Neural crest cell (in vitro differentiated cells): ENCODE measurements at regions not wholly inside any gene's neighbourhood (a gene's known extent, or its start where the extent isn't known, plus 50 kb on each side); places are given as distances from the start of the nearest gene placed in this dataset.

Experiments used
- DNase-seq: peaks from one replicate; pipeline ENCODE4 v3.0.0; 2021; ENCODE audit warnings: low read depth, mixed read lengths, low spot score
- H3K27ac Mint-ChIP-seq: one replicate; pipeline ENCODE4 v1.8.0; 2021; ENCODE audit warnings: mild to moderate bottlenecking, mixed read lengths; ENCODE audit not compliant: unreplicated experiment
- H3K27me3 Mint-ChIP-seq: 2 replicates; pipeline ENCODE4 v1.8.0; 2021; ENCODE audit warnings: low read depth, mild to moderate bottlenecking, mixed read lengths
- H3K36me3 Mint-ChIP-seq: 2 replicates; pipeline ENCODE4 v1.8.0; 2021; ENCODE audit warnings: low read depth, mild to moderate bottlenecking, mixed read lengths
- H3K4me1 Mint-ChIP-seq: 2 replicates; pipeline ENCODE4 v1.8.0; 2021; ENCODE audit warnings: mixed read lengths
- H3K4me3 Mint-ChIP-seq: one replicate; pipeline ENCODE4 v1.8.0; 2021; ENCODE audit warnings: mild to moderate bottlenecking, mixed read lengths
- H3K9me3 Mint-ChIP-seq: 2 replicates; pipeline ENCODE4 v1.8.0; 2021; ENCODE audit warnings: mixed read lengths
- TF ChIP-seq, protein P1 (sequence below): fragments of 200-600 bp; sonication (generic); conservative IDR thresholded peaks from 2 replicates; pipeline ENCODE4 v1.5.0; 2021; ENCODE audit warnings: antibody characterized with exemption, mild to moderate bottlenecking

DNA sequence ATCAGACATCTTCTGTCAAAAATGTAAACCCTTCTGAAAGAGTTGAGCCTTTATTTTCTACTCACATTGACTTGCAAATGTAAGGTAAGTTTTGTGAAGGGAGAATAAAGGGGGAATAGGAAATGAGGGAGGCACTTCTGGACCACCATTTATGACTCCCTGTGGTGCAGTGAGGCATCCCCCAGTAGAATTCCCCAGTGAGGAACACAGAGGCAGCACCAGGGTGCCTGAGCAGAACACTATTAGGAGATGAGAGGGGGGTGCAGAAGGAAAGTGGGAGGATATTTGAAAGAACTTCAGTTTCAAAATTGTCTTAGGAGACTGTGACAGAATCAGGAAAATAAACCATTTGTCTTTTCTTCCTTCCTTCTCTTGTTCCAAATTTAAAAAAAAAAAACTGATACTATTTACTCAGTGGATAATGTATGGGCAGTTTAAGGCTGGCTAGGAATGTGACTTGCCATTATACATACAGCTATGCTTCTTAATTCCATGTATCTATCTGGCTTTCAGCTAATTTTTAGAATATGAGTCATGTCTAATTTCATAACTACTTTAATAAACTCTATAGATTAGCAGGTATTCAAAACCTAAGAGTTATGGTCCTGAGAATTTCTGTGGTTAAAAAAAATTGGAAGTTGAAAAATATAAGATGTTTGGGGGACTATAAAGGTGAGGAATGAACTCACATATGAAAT, 478.1 kb upstream of the CHAC2 start:
- Mint-ChIP-seq H3K36me3 (no peaks in the 10 kb centered on the region), H3K27me3 (no peaks in the 10 kb centered on the region), H3K4me3 (no peak overlapping the region), H3K27ac (no peak overlapping the region), H3K9me3 (no peaks in the 10 kb centered on the region), H3K4me1 (peaks cover 7% of the 10 kb centered on the region)
- no peak for DNase-seq
- TF ChIP-seq, protein P1, sequence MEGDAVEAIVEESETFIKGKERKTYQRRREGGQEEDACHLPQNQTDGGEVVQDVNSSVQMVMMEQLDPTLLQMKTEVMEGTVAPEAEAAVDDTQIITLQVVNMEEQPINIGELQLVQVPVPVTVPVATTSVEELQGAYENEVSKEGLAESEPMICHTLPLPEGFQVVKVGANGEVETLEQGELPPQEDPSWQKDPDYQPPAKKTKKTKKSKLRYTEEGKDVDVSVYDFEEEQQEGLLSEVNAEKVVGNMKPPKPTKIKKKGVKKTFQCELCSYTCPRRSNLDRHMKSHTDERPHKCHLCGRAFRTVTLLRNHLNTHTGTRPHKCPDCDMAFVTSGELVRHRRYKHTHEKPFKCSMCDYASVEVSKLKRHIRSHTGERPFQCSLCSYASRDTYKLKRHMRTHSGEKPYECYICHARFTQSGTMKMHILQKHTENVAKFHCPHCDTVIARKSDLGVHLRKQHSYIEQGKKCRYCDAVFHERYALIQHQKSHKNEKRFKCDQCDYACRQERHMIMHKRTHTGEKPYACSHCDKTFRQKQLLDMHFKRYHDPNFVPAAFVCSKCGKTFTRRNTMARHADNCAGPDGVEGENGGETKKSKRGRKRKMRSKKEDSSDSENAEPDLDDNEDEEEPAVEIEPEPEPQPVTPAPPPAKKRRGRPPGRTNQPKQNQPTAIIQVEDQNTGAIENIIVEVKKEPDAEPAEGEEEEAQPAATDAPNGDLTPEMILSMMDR, result no peak

DNA sequence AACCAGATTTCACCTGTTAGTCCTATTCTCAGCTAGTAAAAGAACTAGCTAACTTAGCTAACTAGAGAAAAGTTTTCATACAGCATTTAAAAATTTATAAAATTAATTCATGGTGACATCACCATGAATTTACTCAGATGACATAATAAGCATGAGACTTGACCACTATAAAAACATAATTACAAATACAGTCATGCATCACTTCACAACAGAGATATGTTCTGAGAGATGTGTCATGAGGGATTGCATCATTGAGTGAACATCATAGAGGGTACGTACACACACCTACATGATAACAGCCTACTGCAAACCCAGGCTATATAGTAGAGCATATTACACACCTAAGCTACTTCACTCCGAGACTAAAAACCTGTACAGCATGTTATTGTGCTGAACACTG, 481.3 kb upstream of the CHAC2 start:
- TF ChIP-seq, protein P1, result no peak
- DNase-seq, result no peak
- no peak overlapping the region for H3K4me3 Mint-ChIP-seq
- no peaks in the 10 kb centered on the region for H3K9me3 Mint-ChIP-seq
- no peak overlapping the region for H3K27ac Mint-ChIP-seq
- H3K27me3 Mint-ChIP-seq, result no peaks in the 10 kb centered on the region
- peaks cover 7% of the 10 kb centered on the region for H3K4me1 Mint-ChIP-seq
- H3K36me3 Mint-ChIP-seq, result no peaks in the 10 kb centered on the region

DNA sequence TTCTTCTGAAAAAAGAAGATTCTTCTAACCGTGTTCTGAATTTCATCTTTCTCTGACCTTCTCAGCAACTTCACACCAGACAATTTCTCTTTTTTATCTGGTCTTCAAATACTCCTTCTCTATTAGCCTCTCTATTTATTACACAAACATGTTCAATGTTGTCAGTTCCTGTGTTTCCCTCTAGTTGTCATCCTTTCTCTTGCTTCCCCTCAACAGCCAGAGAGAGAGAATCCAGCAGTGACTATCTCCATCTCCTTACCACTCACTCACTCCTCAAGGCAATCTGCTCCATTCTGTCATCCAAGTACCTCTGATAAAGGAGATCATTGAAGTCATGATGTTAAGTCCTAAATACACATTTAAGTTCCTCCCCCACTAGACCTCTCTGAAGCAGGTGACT, 491.9 kb upstream of the CHAC2 start:
- Mint-ChIP-seq H3K27ac (no peak overlapping the region), H3K27me3 (peaks cover 2% of the 10 kb centered on the region), H3K9me3 (peaks cover 13% of the 10 kb centered on the region), H3K4me1 (no peaks in the 10 kb centered on the region), H3K36me3 (peaks cover 3% of the 10 kb centered on the region), H3K4me3 (no peak overlapping the region)
- TF ChIP-seq, protein P1, result no peak
- DNase-seq, result no peak

DNA sequence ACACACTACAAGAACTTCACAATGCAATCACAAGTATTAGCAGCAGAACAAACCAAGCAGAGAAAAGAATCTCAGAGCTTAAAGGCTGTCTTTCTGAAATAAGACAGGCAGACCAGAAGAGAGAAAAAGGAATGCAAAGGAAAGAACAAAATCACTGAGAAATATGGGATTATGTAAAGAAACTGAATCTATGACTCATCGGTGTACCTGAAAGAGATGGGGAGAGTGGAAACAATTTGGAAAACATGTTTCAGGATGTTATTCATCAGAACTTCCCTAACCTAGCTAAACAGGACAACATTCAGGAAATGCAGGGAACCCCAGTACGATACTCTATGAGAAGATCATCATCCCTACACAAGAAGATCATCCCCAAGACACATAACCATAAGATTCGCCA, 499.0 kb upstream of the CHAC2 start:
- peaks cover 7% of the 10 kb centered on the region for H3K9me3 Mint-ChIP-seq
- DNase-seq, result no peak
- H3K4me3 Mint-ChIP-seq, result no peak overlapping the region
- TF ChIP-seq, protein P1, result no peak
- H3K36me3 Mint-ChIP-seq, result peaks cover 3% of the 10 kb centered on the region
- H3K27ac Mint-ChIP-seq, result no peak overlapping the region
- peaks cover 18% of the 10 kb centered on the region for H3K4me1 Mint-ChIP-seq
- peaks cover 3% of the 10 kb centered on the region for H3K27me3 Mint-ChIP-seq

DNA sequence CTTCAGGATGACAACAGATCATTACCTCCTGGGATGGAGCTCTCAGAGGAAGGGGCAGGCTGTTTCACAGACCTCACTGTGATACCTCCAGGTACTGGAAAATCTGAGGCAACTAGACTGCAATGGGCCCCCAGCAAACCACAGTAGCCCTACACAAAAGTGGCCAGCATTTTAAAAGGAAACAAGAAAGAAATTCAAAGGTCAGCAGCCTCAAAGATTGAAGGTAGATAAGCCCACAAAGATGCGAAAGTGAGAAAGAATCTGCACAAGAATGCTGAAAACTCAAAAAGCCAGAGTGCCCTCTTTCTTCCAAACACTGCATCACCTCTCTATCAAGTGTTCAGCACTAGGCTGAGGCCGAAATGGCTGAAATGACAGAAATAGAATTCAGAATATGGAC, 499.5 kb upstream of the CHAC2 start:
- peaks cover 3% of the 10 kb centered on the region for H3K27me3 Mint-ChIP-seq
- H3K27ac Mint-ChIP-seq, result no peak overlapping the region
- peaks cover 7% of the 10 kb centered on the region for H3K9me3 Mint-ChIP-seq
- H3K4me1 Mint-ChIP-seq, result peaks cover 18% of the 10 kb centered on the region
- H3K4me3 Mint-ChIP-seq, result no peak overlapping the region
- TF ChIP-seq, protein P1, result no peak
- H3K36me3 Mint-ChIP-seq, result peaks cover 3% of the 10 kb centered on the region
- no peak for DNase-seq
